ENCODE measurements at regions not wholly inside any gene's neighbourhood (a gene's known extent, or its start where the extent isn't known, plus 50 kb on each side); places are given as distances from the start of the nearest gene placed in this dataset.
"Not testable (repeated sequence)": the region's sequence is repeated elsewhere in the genome, so short reads cannot be mapped to it uniquely, and the experiment has no call there.

GRCh38 chr9:129446828-129447550 is 173.9 kb downstream of the C9orf50 start:
- Histone ChIP-seq H3K4me3 (no peak overlapping the region), H3K36me3 (no peaks in the 10 kb centered on the region), H3K9me3 (peaks cover 0 to 5% (median 2%) of the 10 kb centered on the region in 4 donors), H3K27me3 (no peaks in the 10 kb centered on the region), H3K27ac (no peak overlapping the region), H3K4me1 (peaks cover 0 to 9% (median 2%) of the 10 kb centered on the region in 4 donors)
- no peak for TF ChIP-seq EP300 (IDR thresholded peaks at IDR 0.05)
- no peak for TF ChIP-seq POLR2A (IDR thresholded peaks at IDR 0.05)
- no peak for TF ChIP-seq CTCF (IDR thresholded peaks at IDR 0.05)
- TF ChIP-seq POLR2AphosphoS5 (IDR thresholded peaks at IDR 0.05) = no peak
- 62 to 79% methylated on average over 9 to 13 of the region's 14 CpGs for WGBS, 2 donors
- ATAC-seq (ENCODE audit: low FRiP score in 2 of 2) (no peak), DNase-seq (no peak)

GRCh38 chr9:129445794-129446306 is 175.1 kb downstream of the C9orf50 start:
- Histone ChIP-seq H3K27me3 (no peaks in the 10 kb centered on the region), H3K9me3 (peaks cover 0 to 5% (median 2%) of the 10 kb centered on the region in 4 donors), H3K27ac (no peak overlapping the region), H3K36me3 (no peaks in the 10 kb centered on the region), H3K4me3 (no peak overlapping the region), H3K4me1 (peaks cover 0 to 3% (median 0%) of the 10 kb centered on the region in 4 donors)
- DNase-seq (no peak), ATAC-seq (ENCODE audit: low FRiP score in 2 of 2) (no peak)
- WGBS, 2 donors = 85 to 88% methylated on average over 10 of the region's 10 CpGs
- TF ChIP-seq EP300 (IDR thresholded peaks at IDR 0.05) (no peak), POLR2A (IDR thresholded peaks at IDR 0.05) (no peak), CTCF (IDR thresholded peaks at IDR 0.05) (no peak), POLR2AphosphoS5 (IDR thresholded peaks at IDR 0.05) (no peak)

- WGBS, 2 donors = 88 to 93% methylated on average over 8 of the region's 8 CpGs
- not testable (repeated sequence) for ATAC-seq (ENCODE audit: low FRiP score in 2 of 2); H3K27ac ChIP-seq; H3K27me3 ChIP-seq; H3K4me3 ChIP-seq; H3K36me3 ChIP-seq; H3K9me3 ChIP-seq; H3K4me1 ChIP-seq; DNase-seq
These were observed 177.3 kb downstream of the C9orf50 start for GRCh38 chr9:129443515-129444164.

- ATAC-seq (ENCODE audit: low FRiP score in 2 of 2) (no peak), DNase-seq (no peak)
- Histone ChIP-seq H3K9me3 (peaks cover 0 to 5% (median 2%) of the 10 kb centered on the region in 4 donors), H3K36me3 (no peaks in the 10 kb centered on the region), H3K27me3 (peaks cover 0 to 4% (median 0%) of the 10 kb centered on the region in 4 donors), H3K4me3 (no peak overlapping the region), H3K4me1 (peaks cover 6 to 9% (median 8%) of the 10 kb centered on the region in 4 donors), H3K27ac (no peak overlapping the region)
- TF ChIP-seq EP300 (IDR thresholded peaks at IDR 0.05) = no peak
- WGBS, 2 donors = 62 to 64% methylated on average over 13 of the region's 13 CpGs
These were observed 177.9 kb downstream of the C9orf50 start for GRCh38 chr9:129442803-129443511.

- Histone ChIP-seq H3K9me3 (peaks cover 0 to 3% (median 1%) of the 10 kb centered on the region in 4 donors), H3K4me1 (peaks cover 15 to 20% (median 17%) of the 10 kb centered on the region in 4 donors), H3K36me3 (no peaks in the 10 kb centered on the region), H3K27me3 (peaks cover 0 to 11% (median 3%) of the 10 kb centered on the region in 4 donors), H3K27ac (no peak overlapping the region), H3K4me3 (no peak overlapping the region)
- WGBS, 2 donors = 55 to 79% methylated on average over 7 of the region's 7 CpGs
- ATAC-seq (ENCODE audit: low FRiP score in 2 of 2) (no peak), DNase-seq (no peak)
- TF ChIP-seq EP300 (IDR thresholded peaks at IDR 0.05) (no peak), CTCF (IDR thresholded peaks at IDR 0.05) (no peak), POLR2A (IDR thresholded peaks at IDR 0.05) (no peak), POLR2AphosphoS5 (IDR thresholded peaks at IDR 0.05) (no peak)
These were observed 179.0 kb downstream of the C9orf50 start for GRCh38 chr9:129441852-129442251.
